ENCODE measurements at regions not wholly inside any gene's neighbourhood (a gene's known extent, or its start where the extent isn't known, plus 50 kb on each side); places are given as distances from the start of the nearest gene placed in this dataset.

DNA sequence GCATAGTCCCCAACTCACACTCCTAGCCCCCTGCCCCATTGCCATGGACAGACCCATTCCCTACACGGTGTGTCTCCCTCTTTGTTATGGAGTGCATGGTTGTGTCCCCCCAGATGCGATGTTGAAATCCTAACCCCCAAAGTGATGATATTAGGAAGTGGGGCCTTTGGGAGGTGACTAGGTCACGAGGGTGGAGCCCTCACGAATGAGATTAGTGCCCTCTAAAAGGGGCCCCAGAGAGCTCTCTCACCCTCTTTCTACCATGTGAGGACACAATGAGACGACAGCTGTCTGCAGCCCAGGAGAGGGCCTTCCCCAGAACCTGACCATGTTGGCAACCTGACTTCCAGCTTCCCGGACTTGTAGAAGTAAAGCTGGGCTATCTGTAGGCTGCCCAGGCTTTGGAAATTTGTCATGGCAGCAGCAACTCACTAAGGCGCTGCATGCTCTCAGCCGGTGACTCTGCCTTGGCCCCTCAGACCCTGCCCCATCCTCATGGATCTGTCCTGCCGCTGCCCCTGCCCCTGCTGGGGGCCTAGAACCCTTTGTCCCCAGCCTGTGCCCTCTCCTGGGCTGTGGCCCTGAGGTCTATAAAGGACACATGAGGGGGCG, 318.1 kb upstream of the RTL1 start:
- H3K36me3 ChIP-seq: no peaks in the 10 kb centered on the region
- TF ChIP-seq, protein P1, sequence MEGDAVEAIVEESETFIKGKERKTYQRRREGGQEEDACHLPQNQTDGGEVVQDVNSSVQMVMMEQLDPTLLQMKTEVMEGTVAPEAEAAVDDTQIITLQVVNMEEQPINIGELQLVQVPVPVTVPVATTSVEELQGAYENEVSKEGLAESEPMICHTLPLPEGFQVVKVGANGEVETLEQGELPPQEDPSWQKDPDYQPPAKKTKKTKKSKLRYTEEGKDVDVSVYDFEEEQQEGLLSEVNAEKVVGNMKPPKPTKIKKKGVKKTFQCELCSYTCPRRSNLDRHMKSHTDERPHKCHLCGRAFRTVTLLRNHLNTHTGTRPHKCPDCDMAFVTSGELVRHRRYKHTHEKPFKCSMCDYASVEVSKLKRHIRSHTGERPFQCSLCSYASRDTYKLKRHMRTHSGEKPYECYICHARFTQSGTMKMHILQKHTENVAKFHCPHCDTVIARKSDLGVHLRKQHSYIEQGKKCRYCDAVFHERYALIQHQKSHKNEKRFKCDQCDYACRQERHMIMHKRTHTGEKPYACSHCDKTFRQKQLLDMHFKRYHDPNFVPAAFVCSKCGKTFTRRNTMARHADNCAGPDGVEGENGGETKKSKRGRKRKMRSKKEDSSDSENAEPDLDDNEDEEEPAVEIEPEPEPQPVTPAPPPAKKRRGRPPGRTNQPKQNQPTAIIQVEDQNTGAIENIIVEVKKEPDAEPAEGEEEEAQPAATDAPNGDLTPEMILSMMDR (IDR thresholded peaks at IDR 0.05): no peak
- H3K27ac ChIP-seq: no peak overlapping the region
- intact Hi-C loops (cut with DNase I; ENCODE audit: low total_unique reads): no loop called here
- peaks cover 0 to 5% of the 10 kb centered on the region in 2 donors for H3K27me3 ChIP-seq
- DNase-seq: no peak
- no peaks in the 10 kb centered on the region for H3K4me1 ChIP-seq
- no peak overlapping the region for H3K4me3 ChIP-seq
- H3K9me3 ChIP-seq: peaks cover 0 to 3% (median 0%) of the 10 kb centered on the region in 3 donors

DNA sequence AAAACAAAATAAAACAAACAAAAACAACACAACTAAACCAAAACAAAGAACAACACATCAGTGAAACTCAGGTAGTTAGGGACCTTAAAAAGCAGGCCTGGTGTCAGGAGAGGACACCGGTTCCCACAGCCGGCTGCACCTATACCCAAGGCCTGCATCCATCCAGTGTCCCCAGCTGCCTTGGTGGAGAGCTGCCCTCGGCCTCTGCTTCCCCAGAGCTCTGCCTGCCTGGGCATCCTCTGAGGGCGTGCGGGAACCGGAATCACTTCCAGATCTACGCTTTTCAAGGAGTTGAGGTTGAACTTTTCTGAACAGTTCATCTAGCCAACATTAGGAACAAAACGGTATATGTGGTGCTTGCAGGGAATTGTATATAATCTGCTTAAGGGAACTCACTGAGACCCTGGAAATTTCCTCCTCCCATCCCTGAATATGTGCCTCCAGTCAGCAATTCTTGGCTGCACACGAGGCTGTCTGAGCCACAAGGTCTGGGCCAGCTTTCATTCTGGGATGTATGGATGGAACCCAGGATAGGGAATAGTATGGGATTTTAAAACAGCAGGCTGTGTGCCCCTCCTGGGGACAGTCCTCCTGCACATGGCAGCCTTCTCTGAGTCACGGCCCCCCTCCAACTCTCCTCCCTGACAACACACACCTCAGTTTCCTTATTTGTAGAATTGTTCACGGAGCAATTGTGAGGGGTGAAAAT, 319.0 kb upstream of the RTL1 start:
- H3K27ac ChIP-seq: no peak overlapping the region
- H3K4me1 ChIP-seq: no peaks in the 10 kb centered on the region
- DNase-seq: no peak
- H3K36me3 ChIP-seq: no peaks in the 10 kb centered on the region
- intact Hi-C loops (cut with DNase I; ENCODE audit: low total_unique reads): no loop called here
- H3K4me3 ChIP-seq: no peak overlapping the region
- TF ChIP-seq, protein P1 (IDR thresholded peaks at IDR 0.05): no peak
- peaks cover 0 to 5% of the 10 kb centered on the region in 2 donors for H3K27me3 ChIP-seq
- peaks cover 0 to 3% (median 0%) of the 10 kb centered on the region in 3 donors for H3K9me3 ChIP-seq

DNA sequence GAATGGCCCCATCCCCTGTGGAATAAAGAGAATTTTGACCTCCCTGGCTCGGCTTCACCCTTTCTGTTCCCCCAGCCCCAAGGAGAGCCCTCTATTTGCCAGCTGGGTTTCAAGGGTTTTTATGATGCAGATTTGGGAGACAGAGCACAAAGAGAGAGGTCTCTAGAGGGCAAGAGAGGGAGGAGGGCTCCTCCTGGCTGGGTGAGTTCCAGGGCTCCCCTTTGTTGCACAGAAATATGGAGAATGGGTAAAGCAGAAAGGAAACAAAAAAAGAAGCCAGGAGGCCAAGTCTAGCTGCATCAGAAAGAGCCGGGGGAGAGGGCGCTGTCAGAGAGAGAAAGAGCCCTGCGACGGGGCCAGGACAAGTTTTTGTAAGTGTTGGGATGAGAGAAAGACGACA, 319.6 kb upstream of the RTL1 start:
- Histone ChIP-seq H3K27ac (no peak overlapping the region), H3K9me3 (peaks cover 0 to 3% (median 0%) of the 10 kb centered on the region in 3 donors), H3K4me1 (no peaks in the 10 kb centered on the region), H3K36me3 (no peaks in the 10 kb centered on the region), H3K27me3 (peaks cover 0 to 5% of the 10 kb centered on the region in 2 donors), H3K4me3 (no peak overlapping the region)
- no peak for DNase-seq
- intact Hi-C loops (cut with DNase I; ENCODE audit: low total_unique reads): no loop called here
- TF ChIP-seq, protein P1 (IDR thresholded peaks at IDR 0.05): no peak

- intact Hi-C loops (cut with DNase I; ENCODE audit: low total_unique reads): no loop called here
- Histone ChIP-seq H3K36me3 (no peaks in the 10 kb centered on the region), H3K27me3 (peaks cover 0 to 5% of the 10 kb centered on the region in 2 donors), H3K4me3 (no peak overlapping the region), H3K27ac (no peak overlapping the region), H3K4me1 (no peaks in the 10 kb centered on the region), H3K9me3 (peaks cover 0 to 3% (median 0%) of the 10 kb centered on the region in 3 donors)
- TF ChIP-seq, protein P1 (IDR thresholded peaks at IDR 0.05): no peak
- no peak for DNase-seq
Observed at GRCh38 chr14:101223561-101224162, 320.1 kb upstream of the RTL1 start.

GRCh38 chr14:101224356-101225156, 321.0 kb upstream of the RTL1 start:
- no peak overlapping the region for H3K4me3 ChIP-seq
- no peak for DNase-seq
- peaks cover 0 to 5% of the 10 kb centered on the region in 2 donors for H3K27me3 ChIP-seq
- no peaks in the 10 kb centered on the region for H3K4me1 ChIP-seq
- H3K36me3 ChIP-seq: no peaks in the 10 kb centered on the region
- TF ChIP-seq, protein P1 (IDR thresholded peaks at IDR 0.05): no peak
- intact Hi-C loops (cut with DNase I; ENCODE audit: low total_unique reads): no loop called here
- H3K27ac ChIP-seq: no peak overlapping the region
- H3K9me3 ChIP-seq: peaks cover 0 to 3% (median 0%) of the 10 kb centered on the region in 3 donors

Measured in tibial artery (tissue), 4 donors.